ENCODE measurements at regions not wholly inside any gene's neighbourhood (a gene's known extent, or its start where the extent isn't known, plus 50 kb on each side); places are given as distances from the start of the nearest gene placed in this dataset.

GRCh38 chr14:97644365-97644764, 847.2 kb downstream of the VRK1 start:
- TF ChIP-seq CTCF (IDR thresholded peaks at IDR 0.05): no peak
- no peak for TF ChIP-seq POLR2AphosphoS5 (IDR thresholded peaks at IDR 0.05)

Data from breast epithelium (tissue), 3 donors.